ENCODE measurements at regions not wholly inside any gene's neighbourhood (a gene's known extent, or its start where the extent isn't known, plus 50 kb on each side); places are given as distances from the start of the nearest gene placed in this dataset.

DNA sequence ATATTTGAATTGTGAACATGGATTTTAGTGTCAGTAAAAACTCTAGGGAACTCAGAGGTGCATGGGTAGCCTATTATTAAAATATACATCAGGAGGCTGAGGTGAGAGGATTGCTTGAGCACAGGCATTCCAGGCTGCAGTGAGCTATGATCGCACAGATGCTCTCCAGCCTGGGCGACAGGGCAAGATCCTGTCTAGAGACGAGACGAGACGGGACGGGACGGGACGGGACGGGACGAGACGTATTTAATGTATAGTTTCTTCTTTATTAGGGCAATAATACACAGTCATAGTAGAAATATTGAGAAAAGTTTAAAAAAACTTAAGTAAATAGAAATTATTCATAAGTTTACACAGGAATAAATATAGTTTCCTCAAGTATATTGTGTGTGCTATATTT, 89.3 kb downstream of the DIPK2A start:
- H3K79me2 ChIP-seq (replicated peaks; ENCODE audit: insufficient read depth, low read length): no peaks in the 10 kb centered on the region
- no peak overlapping the region for H3K4me2 ChIP-seq (ENCODE audit: low read length)
- H3K36me3 ChIP-seq (ENCODE audit: insufficient read depth, low read length): no peaks in the 10 kb centered on the region
- H3K9me3 ChIP-seq (ENCODE audit: low read length): no peaks in the 10 kb centered on the region
- H3K9ac ChIP-seq (ENCODE audit: low read length): no peak overlapping the region
- H2AFZ ChIP-seq (ENCODE audit: low read depth, low read length): no peak overlapping the region
- no peaks in the 10 kb centered on the region for H4K20me1 ChIP-seq (ENCODE audit: insufficient read depth)
- no peaks in the 10 kb centered on the region for H3K27me3 ChIP-seq (ENCODE audit: insufficient read depth, low read depth, low read length)
- H3K9me2 ChIP-seq (ENCODE audit: insufficient read depth, low read length): no peaks in the 10 kb centered on the region
- H3K4me3 ChIP-seq (ENCODE audit: low read length): no peak overlapping the region
- no peak overlapping the region for H3K27ac ChIP-seq (ENCODE audit: low read length)
- no peaks in the 10 kb centered on the region for H3F3A ChIP-seq (ENCODE audit: insufficient read depth, low read length, poor library complexity, severe bottlenecking)
- TF ChIP-seq, protein P1, sequence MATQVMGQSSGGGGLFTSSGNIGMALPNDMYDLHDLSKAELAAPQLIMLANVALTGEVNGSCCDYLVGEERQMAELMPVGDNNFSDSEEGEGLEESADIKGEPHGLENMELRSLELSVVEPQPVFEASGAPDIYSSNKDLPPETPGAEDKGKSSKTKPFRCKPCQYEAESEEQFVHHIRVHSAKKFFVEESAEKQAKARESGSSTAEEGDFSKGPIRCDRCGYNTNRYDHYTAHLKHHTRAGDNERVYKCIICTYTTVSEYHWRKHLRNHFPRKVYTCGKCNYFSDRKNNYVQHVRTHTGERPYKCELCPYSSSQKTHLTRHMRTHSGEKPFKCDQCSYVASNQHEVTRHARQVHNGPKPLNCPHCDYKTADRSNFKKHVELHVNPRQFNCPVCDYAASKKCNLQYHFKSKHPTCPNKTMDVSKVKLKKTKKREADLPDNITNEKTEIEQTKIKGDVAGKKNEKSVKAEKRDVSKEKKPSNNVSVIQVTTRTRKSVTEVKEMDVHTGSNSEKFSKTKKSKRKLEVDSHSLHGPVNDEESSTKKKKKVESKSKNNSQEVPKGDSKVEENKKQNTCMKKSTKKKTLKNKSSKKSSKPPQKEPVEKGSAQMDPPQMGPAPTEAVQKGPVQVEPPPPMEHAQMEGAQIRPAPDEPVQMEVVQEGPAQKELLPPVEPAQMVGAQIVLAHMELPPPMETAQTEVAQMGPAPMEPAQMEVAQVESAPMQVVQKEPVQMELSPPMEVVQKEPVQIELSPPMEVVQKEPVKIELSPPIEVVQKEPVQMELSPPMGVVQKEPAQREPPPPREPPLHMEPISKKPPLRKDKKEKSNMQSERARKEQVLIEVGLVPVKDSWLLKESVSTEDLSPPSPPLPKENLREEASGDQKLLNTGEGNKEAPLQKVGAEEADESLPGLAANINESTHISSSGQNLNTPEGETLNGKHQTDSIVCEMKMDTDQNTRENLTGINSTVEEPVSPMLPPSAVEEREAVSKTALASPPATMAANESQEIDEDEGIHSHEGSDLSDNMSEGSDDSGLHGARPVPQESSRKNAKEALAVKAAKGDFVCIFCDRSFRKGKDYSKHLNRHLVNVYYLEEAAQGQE (IDR thresholded peaks at IDR 0.05; ENCODE audit: borderline replicate concordance): no peak
- TF ChIP-seq RAD21 (conservative IDR thresholded peaks at IDR 0.05) (no peak), EP300 (conservative IDR thresholded peaks at IDR 0.05; ENCODE audit: poor library complexity, severe bottlenecking) (no peak), EZH2 (IDR thresholded peaks at IDR 0.05; ENCODE audit: borderline replicate concordance, insufficient read depth, low read length, poor library complexity, severe bottlenecking) (no peak), MXI1 (conservative IDR thresholded peaks at IDR 0.05; ENCODE audit: poor library complexity, severe bottlenecking) (no peak), POLR2AphosphoS5 (IDR thresholded peaks at IDR 0.05) (no peak), SMC3 (conservative IDR thresholded peaks at IDR 0.05; ENCODE audit: poor library complexity) (no peak), TAF1 (IDR thresholded peaks at IDR 0.05; ENCODE audit: low read depth) (no peak)
- TF ChIP-seq, protein P2, sequence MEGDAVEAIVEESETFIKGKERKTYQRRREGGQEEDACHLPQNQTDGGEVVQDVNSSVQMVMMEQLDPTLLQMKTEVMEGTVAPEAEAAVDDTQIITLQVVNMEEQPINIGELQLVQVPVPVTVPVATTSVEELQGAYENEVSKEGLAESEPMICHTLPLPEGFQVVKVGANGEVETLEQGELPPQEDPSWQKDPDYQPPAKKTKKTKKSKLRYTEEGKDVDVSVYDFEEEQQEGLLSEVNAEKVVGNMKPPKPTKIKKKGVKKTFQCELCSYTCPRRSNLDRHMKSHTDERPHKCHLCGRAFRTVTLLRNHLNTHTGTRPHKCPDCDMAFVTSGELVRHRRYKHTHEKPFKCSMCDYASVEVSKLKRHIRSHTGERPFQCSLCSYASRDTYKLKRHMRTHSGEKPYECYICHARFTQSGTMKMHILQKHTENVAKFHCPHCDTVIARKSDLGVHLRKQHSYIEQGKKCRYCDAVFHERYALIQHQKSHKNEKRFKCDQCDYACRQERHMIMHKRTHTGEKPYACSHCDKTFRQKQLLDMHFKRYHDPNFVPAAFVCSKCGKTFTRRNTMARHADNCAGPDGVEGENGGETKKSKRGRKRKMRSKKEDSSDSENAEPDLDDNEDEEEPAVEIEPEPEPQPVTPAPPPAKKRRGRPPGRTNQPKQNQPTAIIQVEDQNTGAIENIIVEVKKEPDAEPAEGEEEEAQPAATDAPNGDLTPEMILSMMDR (IDR thresholded peaks at IDR 0.05; ENCODE audit: poor library complexity, severe bottlenecking): no peak

DNA sequence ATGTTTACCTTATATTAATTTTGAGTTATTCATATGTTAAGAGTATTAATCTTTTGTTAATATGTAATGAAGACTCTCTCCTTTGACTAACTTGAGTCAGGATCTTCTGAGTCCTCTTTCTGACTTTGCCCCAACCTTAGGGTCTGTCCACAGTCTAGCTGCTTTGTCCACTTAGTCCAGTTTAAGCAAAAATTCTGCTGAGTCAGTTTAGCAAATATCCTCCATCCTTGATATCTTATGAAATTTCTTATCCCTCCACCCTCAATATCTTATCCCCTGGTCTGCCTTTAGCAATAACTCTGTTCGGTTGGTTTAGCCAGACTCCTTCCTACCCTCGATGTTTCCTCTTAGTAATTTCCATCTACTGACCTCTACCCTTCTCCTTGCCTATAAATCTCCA, 91.7 kb downstream of the DIPK2A start:
- no peak overlapping the region for H3K27ac ChIP-seq (ENCODE audit: low read length)
- H3F3A ChIP-seq (ENCODE audit: insufficient read depth, low read length, poor library complexity, severe bottlenecking): no peaks in the 10 kb centered on the region
- H3K4me3 ChIP-seq (ENCODE audit: low read length): no peak overlapping the region
- TF ChIP-seq TAF1 (IDR thresholded peaks at IDR 0.05; ENCODE audit: low read depth) (no peak), POLR2AphosphoS5 (IDR thresholded peaks at IDR 0.05) (no peak)
- no peak overlapping the region for H3K4me2 ChIP-seq (ENCODE audit: low read length)
- H3K9me3 ChIP-seq (ENCODE audit: low read length): no peaks in the 10 kb centered on the region
- no peaks in the 10 kb centered on the region for H3K36me3 ChIP-seq (ENCODE audit: insufficient read depth, low read length)
- no peaks in the 10 kb centered on the region for H3K27me3 ChIP-seq (ENCODE audit: insufficient read depth, low read depth, low read length)
- no peak overlapping the region for H3K9ac ChIP-seq (ENCODE audit: low read length)
- no peaks in the 10 kb centered on the region for H3K79me2 ChIP-seq (replicated peaks; ENCODE audit: insufficient read depth, low read length)
- no peaks in the 10 kb centered on the region for H4K20me1 ChIP-seq (ENCODE audit: insufficient read depth)
- no peak overlapping the region for H2AFZ ChIP-seq (ENCODE audit: low read depth, low read length)
- H3K9me2 ChIP-seq (ENCODE audit: insufficient read depth, low read length): no peaks in the 10 kb centered on the region

DNA sequence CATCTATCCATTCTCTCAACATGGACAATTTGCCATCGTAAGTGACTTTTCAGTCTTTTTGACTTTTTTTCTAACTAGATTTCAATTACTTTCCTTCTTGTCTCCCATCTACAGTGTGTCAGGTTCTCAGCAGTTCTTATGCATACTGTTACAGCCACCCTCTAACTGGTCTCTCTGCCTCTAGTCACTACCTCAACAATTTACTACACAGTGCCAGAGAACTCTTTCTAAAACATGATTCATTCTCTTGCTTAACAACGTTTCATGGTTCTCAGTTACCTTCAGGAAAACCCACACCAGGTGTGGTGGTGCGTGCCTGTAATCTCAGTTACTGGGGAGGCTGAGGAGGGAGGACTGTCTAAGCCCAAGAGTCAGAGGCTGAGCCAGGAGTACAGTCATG, 95.4 kb downstream of the DIPK2A start:
- no peak overlapping the region for H3K4me2 ChIP-seq (ENCODE audit: low read length)
- H4K20me1 ChIP-seq (ENCODE audit: insufficient read depth): no peaks in the 10 kb centered on the region
- H2AFZ ChIP-seq (ENCODE audit: low read depth, low read length): no peak overlapping the region
- no peaks in the 10 kb centered on the region for H3K9me3 ChIP-seq (ENCODE audit: low read length)
- TF ChIP-seq, protein P1 (IDR thresholded peaks at IDR 0.05; ENCODE audit: borderline replicate concordance): no peak
- no peak for TF ChIP-seq SMC3 (conservative IDR thresholded peaks at IDR 0.05; ENCODE audit: poor library complexity)
- no peak for TF ChIP-seq MXI1 (conservative IDR thresholded peaks at IDR 0.05; ENCODE audit: poor library complexity, severe bottlenecking)
- TF ChIP-seq EZH2 (IDR thresholded peaks at IDR 0.05; ENCODE audit: borderline replicate concordance, insufficient read depth, low read length, poor library complexity, severe bottlenecking): no peak
- no peak for TF ChIP-seq RAD21 (conservative IDR thresholded peaks at IDR 0.05)
- TF ChIP-seq, protein P2 (IDR thresholded peaks at IDR 0.05; ENCODE audit: poor library complexity, severe bottlenecking): no peak
- TF ChIP-seq EP300 (conservative IDR thresholded peaks at IDR 0.05; ENCODE audit: poor library complexity, severe bottlenecking): no peak
- TF ChIP-seq TAF1 (IDR thresholded peaks at IDR 0.05; ENCODE audit: low read depth): no peak
- no peak for TF ChIP-seq POLR2AphosphoS5 (IDR thresholded peaks at IDR 0.05)
- H3K9me2 ChIP-seq (ENCODE audit: insufficient read depth, low read length): no peaks in the 10 kb centered on the region
- H3F3A ChIP-seq (ENCODE audit: insufficient read depth, low read length, poor library complexity, severe bottlenecking): no peaks in the 10 kb centered on the region
- no peaks in the 10 kb centered on the region for H3K36me3 ChIP-seq (ENCODE audit: insufficient read depth, low read length)
- H3K9ac ChIP-seq (ENCODE audit: low read length): no peak overlapping the region
- H3K4me3 ChIP-seq (ENCODE audit: low read length): no peak overlapping the region
- H3K27me3 ChIP-seq (ENCODE audit: insufficient read depth, low read depth, low read length): no peaks in the 10 kb centered on the region
- H3K27ac ChIP-seq (ENCODE audit: low read length): no peak overlapping the region
- H3K79me2 ChIP-seq (replicated peaks; ENCODE audit: insufficient read depth, low read length): no peaks in the 10 kb centered on the region
